Right lobe of liver (tissue), 6 donors: ENCODE measurements at regions not wholly inside any gene's neighbourhood (a gene's known extent, or its start where the extent isn't known, plus 50 kb on each side); places are given as distances from the start of the nearest gene placed in this dataset.

Source experiments
- ATAC-seq, 4 donors: fragments of 200-7000 bp; cut with Tn5 transposase; one replicate each; pipeline ENCODE4 v1.9.1; 2020; ENCODE audit warnings: mild to moderate bottlenecking in 4 of 4, moderate library complexity in 4 of 4
- DNase-seq, 3 donors: peaks; one replicate each; pipeline ENCODE4 v3.0.0-alpha.2; 2020
- H3K27ac ChIP-seq, 3 donors: fragments of 200-600 bp; one replicate each; pipeline ENCODE4 v1.8.0; 2022
- H3K27me3 ChIP-seq, 2 donors: fragments of 200-600 bp; one replicate each; pipeline ENCODE4 v1.8.0; 2022
- H3K36me3 ChIP-seq, 4 donors: fragments of 200-600 bp; sonication (generic) in 1 of 4; one replicate each; pipeline versions ENCODE4 v1.5.1 to v1.8.0; 2017 to 2022; ENCODE audit warnings: control low read depth in 1 of 4
- H3K4me1 ChIP-seq, 4 donors: fragments of 200-600 bp; sonication (generic) in 1 of 4; one replicate each; pipeline versions ENCODE4 v1.5.1 to v1.8.0; 2017 to 2022; ENCODE audit warnings: control low read depth in 1 of 4
- H3K4me3 ChIP-seq, 3 donors: fragments of 200-600 bp; one replicate each; pipeline ENCODE4 v1.8.0; 2022
- H3K9me3 ChIP-seq, 4 donors: fragments of 200-600 bp; sonication (generic) in 1 of 4; one replicate each; pipeline versions ENCODE4 v1.5.1 to v1.8.0; 2017 to 2022; ENCODE audit warnings: control low read depth in 1 of 4
- CTCF ChIP-seq, 4 donors: fragments of 200-600 bp in 3 of 4; fragments of 450-650 bp in 1 of 4; IDR thresholded peaks; one replicate each; pipeline versions ENCODE4 v1.5.1 to v1.8.0; 2016 to 2022; ENCODE audit warnings: antibody characterized with exemption in 4 of 4, mild to moderate bottlenecking in 2 of 4
- POLR2A ChIP-seq: fragments of 450-650 bp; IDR thresholded peaks from one replicate; pipeline ENCODE4 v1.6.1; 2017; ENCODE audit warnings: antibody characterized with exemption, mild to moderate bottlenecking
- WGBS: methylation state at CpG from one replicate; pipeline ENCODE4 v1.1.6; 2018; ENCODE audit warnings: low coverage, low lambda C conversion rate; ENCODE audit not compliant: insufficient coverage; ENCODE audit errors: missing lambda C conversion rate; 5-methylcytosine and 5-hydroxymethylcytosine counted together
- intact Hi-C, 2 donors: fragments of 100-400 bp; cut with DNase I; formaldehyde crosslinking; loops; one replicate each; pipeline versions ENCODE4 v1.11.2 to v1.14.1; 2022
- donor health status: DM: no; HTN: yes; CAD: no.
- donor health status: DM: no; HTN: no; CAD: no.
- donor health status: DM: no; HTN: no; CAD: no.
- donor health status: DM: no; HTN: yes; CAD: no.
- donor health status: DM: no; HTN: yes; CAD: no.

GRCh38 chr1:106534612-106535011 is 521.9 kb upstream of the PRMT6 start:
- no peaks in the 10 kb centered on the region for H3K4me1 ChIP-seq
- H3K27ac ChIP-seq: no peak overlapping the region
- H3K9me3 ChIP-seq: peaks cover 0 to 3% (median 0%) of the 10 kb centered on the region in 4 donors
- DNase-seq (no peak), ATAC-seq (no peak)
- no peaks in the 10 kb centered on the region for H3K36me3 ChIP-seq
- intact Hi-C loops: no loop called here
- no peaks in the 10 kb centered on the region for H3K27me3 ChIP-seq
- no peak for TF ChIP-seq POLR2A
- TF ChIP-seq CTCF (IDR thresholded peaks at IDR 0.05): no peak
- 29% methylated on average over 2 of the region's 2 CpGs for WGBS
- H3K4me3 ChIP-seq: no peak overlapping the region

GRCh38 chr1:106536741-106537140 is 519.7 kb upstream of the PRMT6 start:
- Histone ChIP-seq H3K4me1 (no peaks in the 10 kb centered on the region), H3K27ac (no peak overlapping the region), H3K36me3 (no peaks in the 10 kb centered on the region), H3K4me3 (no peak overlapping the region), H3K27me3 (no peaks in the 10 kb centered on the region), H3K9me3 (no peaks in the 10 kb centered on the region)
- ATAC-seq (no peak), DNase-seq (no peak)
- TF ChIP-seq CTCF (IDR thresholded peaks at IDR 0.05): no peak
- TF ChIP-seq POLR2A: no peak
- intact Hi-C loops: no loop called here

GRCh38 chr1:106548726-106549125 is 507.7 kb upstream of the PRMT6 start:
- no peak for DNase-seq
- no peaks in the 10 kb centered on the region for H3K4me1 ChIP-seq
- H3K36me3 ChIP-seq: no peaks in the 10 kb centered on the region
- TF ChIP-seq POLR2A (no peak), CTCF (IDR thresholded peaks at IDR 0.05) (no peak)
- no peaks in the 10 kb centered on the region for H3K27me3 ChIP-seq
- no peak overlapping the region for H3K27ac ChIP-seq
- ATAC-seq: no peak
- H3K4me3 ChIP-seq: no peak overlapping the region
- WGBS: 54% methylated on average over 1 of the region's 1 CpG
- H3K9me3 ChIP-seq: no peaks in the 10 kb centered on the region
- intact Hi-C loops: no loop called here

- no peaks in the 10 kb centered on the region for H3K9me3 ChIP-seq
- intact Hi-C loops: no loop called here
- ATAC-seq: no peak
Observed at GRCh38 chr1:106554294-106554693, 502.2 kb upstream of the PRMT6 start.

More at GRCh38 chr1:106554294-106554693, 502.2 kb upstream of the PRMT6 start:
- DNase-seq: no peak
- no peaks in the 10 kb centered on the region for H3K4me1 ChIP-seq
- TF ChIP-seq POLR2A: no peak
- TF ChIP-seq CTCF (IDR thresholded peaks at IDR 0.05): no peak
- no peaks in the 10 kb centered on the region for H3K36me3 ChIP-seq
- H3K4me3 ChIP-seq: no peak overlapping the region
- no peak overlapping the region for H3K27ac ChIP-seq
- no peaks in the 10 kb centered on the region for H3K27me3 ChIP-seq
